Dendritic cell treated with granulocyte-macrophage colony-stimulating factor and Interleukin-4, amounts not matched to agents 40 ng/mL and 50 ng/mL, for 4 days (primary cell): ENCODE measurements at regions not wholly inside any gene's neighbourhood (a gene's known extent, or its start where the extent isn't known, plus 50 kb on each side); places are given as distances from the start of the nearest gene placed in this dataset.

Source experiments
- H3K27ac Mint-ChIP-seq: one replicate; pipeline ENCODE4 v1.8.0; 2022; ENCODE audit warnings: mild to moderate bottlenecking, mixed read lengths
- H3K27me3 Mint-ChIP-seq: one replicate; pipeline ENCODE4 v1.8.0; 2022; ENCODE audit warnings: mild to moderate bottlenecking, mixed read lengths
- H3K36me3 Mint-ChIP-seq: one replicate; pipeline ENCODE4 v1.8.0; 2022; ENCODE audit warnings: low read depth, mixed read lengths
- H3K4me1 Mint-ChIP-seq: one replicate; pipeline ENCODE4 v1.8.0; 2022; ENCODE audit warnings: low read depth, mixed read lengths
- H3K4me3 Mint-ChIP-seq: one replicate; pipeline ENCODE4 v1.8.0; 2022; ENCODE audit warnings: mild to moderate bottlenecking, moderate library complexity, mixed read lengths
- H3K9me3 Mint-ChIP-seq: one replicate; pipeline ENCODE4 v1.8.0; 2022; ENCODE audit warnings: mixed read lengths
- intact Hi-C: fragments of 100-400 bp; cut with micrococcal nuclease; formaldehyde crosslinking; loops from one replicate; pipeline ENCODE4 v1.15.0; 2022

GRCh38 chr19:28500982-28501630, 711.8 kb downstream of the UQCRFS1 start:
- Mint-ChIP-seq H3K4me1 (peaks cover 73% of the 10 kb centered on the region), H3K4me3 (no peak overlapping the region), H3K27ac (peak overlapping the region; percentile 75), H3K27me3 (no peaks in the 10 kb centered on the region), H3K9me3 (no peaks in the 10 kb centered on the region), H3K36me3 (no peaks in the 10 kb centered on the region)
- intact Hi-C loops: loop anchor here (5.0 kb wide), 1 partner anchor 34 kb away; no protein-coding TSS in a partner anchor

GRCh38 chr19:28500296-28500695, 712.7 kb downstream of the UQCRFS1 start:
- no peaks in the 10 kb centered on the region for H3K36me3 Mint-ChIP-seq
- H3K4me3 Mint-ChIP-seq: no peak overlapping the region
- H3K27me3 Mint-ChIP-seq: no peaks in the 10 kb centered on the region
- intact Hi-C loops: loop anchor here (5.0 kb wide), 1 partner anchor 33 kb away; no protein-coding TSS in a partner anchor
- H3K4me1 Mint-ChIP-seq: peaks cover 67% of the 10 kb centered on the region
- peak overlapping the region; percentile 75 for H3K27ac Mint-ChIP-seq
- no peaks in the 10 kb centered on the region for H3K9me3 Mint-ChIP-seq

GRCh38 chr19:28498404-28498976, 714.5 kb downstream of the UQCRFS1 start:
- Mint-ChIP-seq H3K9me3 (no peaks in the 10 kb centered on the region), H3K27ac (no peak overlapping the region), H3K4me3 (no peak overlapping the region), H3K36me3 (no peaks in the 10 kb centered on the region), H3K4me1 (peaks cover 49% of the 10 kb centered on the region), H3K27me3 (no peaks in the 10 kb centered on the region)
- intact Hi-C loops: no loop called here

- Mint-ChIP-seq H3K27me3 (no peaks in the 10 kb centered on the region), H3K4me3 (no peak overlapping the region), H3K9me3 (no peaks in the 10 kb centered on the region), H3K4me1 (peaks cover 44% of the 10 kb centered on the region), H3K27ac (no peak overlapping the region), H3K36me3 (no peaks in the 10 kb centered on the region)
- intact Hi-C loops: no loop called here
Observed at GRCh38 chr19:28497887-28498286, 715.1 kb downstream of the UQCRFS1 start.

- H3K27me3 Mint-ChIP-seq: no peaks in the 10 kb centered on the region
- H3K4me1 Mint-ChIP-seq: peaks cover 45% of the 10 kb centered on the region
- H3K4me3 Mint-ChIP-seq: no peak overlapping the region
Observed at GRCh38 chr19:28497137-28497536, 715.8 kb downstream of the UQCRFS1 start.

GRCh38 chr19:28495046-28495445, 717.9 kb downstream of the UQCRFS1 start:
- intact Hi-C loops: no loop called here
- no peaks in the 10 kb centered on the region for H3K27me3 Mint-ChIP-seq
- no peak overlapping the region for H3K4me3 Mint-ChIP-seq
- peaks cover 26% of the 10 kb centered on the region for H3K4me1 Mint-ChIP-seq
- no peaks in the 10 kb centered on the region for H3K36me3 Mint-ChIP-seq
- H3K27ac Mint-ChIP-seq: no peak overlapping the region
- H3K9me3 Mint-ChIP-seq: no peaks in the 10 kb centered on the region

More at GRCh38 chr19:28497137-28497536, 715.8 kb downstream of the UQCRFS1 start:
- Mint-ChIP-seq H3K27ac (no peak overlapping the region), H3K36me3 (no peaks in the 10 kb centered on the region), H3K9me3 (no peaks in the 10 kb centered on the region)
- intact Hi-C loops: no loop called here

GRCh38 chr19:28494461-28494860, 718.5 kb downstream of the UQCRFS1 start:
- intact Hi-C loops: no loop called here
- H3K36me3 Mint-ChIP-seq: no peaks in the 10 kb centered on the region
- H3K27ac Mint-ChIP-seq: no peak overlapping the region
- no peaks in the 10 kb centered on the region for H3K27me3 Mint-ChIP-seq
- peaks cover 24% of the 10 kb centered on the region for H3K4me1 Mint-ChIP-seq
- no peak overlapping the region for H3K4me3 Mint-ChIP-seq
- H3K9me3 Mint-ChIP-seq: no peaks in the 10 kb centered on the region

GRCh38 chr19:28493884-28494283, 719.1 kb downstream of the UQCRFS1 start:
- H3K9me3 Mint-ChIP-seq: no peaks in the 10 kb centered on the region
- intact Hi-C loops: no loop called here
- no peak overlapping the region for H3K27ac Mint-ChIP-seq
- peaks cover 23% of the 10 kb centered on the region for H3K4me1 Mint-ChIP-seq
- no peaks in the 10 kb centered on the region for H3K27me3 Mint-ChIP-seq
- no peak overlapping the region for H3K4me3 Mint-ChIP-seq
- H3K36me3 Mint-ChIP-seq: no peaks in the 10 kb centered on the region

GRCh38 chr19:28492621-28493020, 720.3 kb downstream of the UQCRFS1 start:
- peaks cover 31% of the 10 kb centered on the region for H3K4me1 Mint-ChIP-seq
- peaks cover 3% of the 10 kb centered on the region for H3K27me3 Mint-ChIP-seq
- no peaks in the 10 kb centered on the region for H3K36me3 Mint-ChIP-seq
- intact Hi-C loops: no loop called here
- no peak overlapping the region for H3K27ac Mint-ChIP-seq
- H3K9me3 Mint-ChIP-seq: no peaks in the 10 kb centered on the region
- H3K4me3 Mint-ChIP-seq: no peak overlapping the region

- Mint-ChIP-seq H3K27ac (no peak overlapping the region), H3K27me3 (peaks cover 5% of the 10 kb centered on the region), H3K36me3 (no peaks in the 10 kb centered on the region), H3K9me3 (no peaks in the 10 kb centered on the region), H3K4me1 (peaks cover 35% of the 10 kb centered on the region), H3K4me3 (no peak overlapping the region)
- intact Hi-C loops: no loop called here
Observed at GRCh38 chr19:28492201-28492600, 720.8 kb downstream of the UQCRFS1 start.

GRCh38 chr19:28489776-28490175, 723.2 kb downstream of the UQCRFS1 start:
- no peaks in the 10 kb centered on the region for H3K9me3 Mint-ChIP-seq
- H3K4me3 Mint-ChIP-seq: no peak overlapping the region
- intact Hi-C loops: no loop called here

GRCh38 chr19:28489126-28489660, 723.8 kb downstream of the UQCRFS1 start:
- Mint-ChIP-seq H3K27me3 (peaks cover 7% of the 10 kb centered on the region), H3K27ac (peak overlapping the region; percentile 30), H3K36me3 (no peaks in the 10 kb centered on the region), H3K9me3 (no peaks in the 10 kb centered on the region), H3K4me3 (no peak overlapping the region), H3K4me1 (peaks cover 58% of the 10 kb centered on the region)
- intact Hi-C loops: no loop called here

More at GRCh38 chr19:28489776-28490175, 723.2 kb downstream of the UQCRFS1 start:
- Mint-ChIP-seq H3K27me3 (peaks cover 7% of the 10 kb centered on the region), H3K4me1 (peaks cover 56% of the 10 kb centered on the region), H3K27ac (peak overlapping the region; percentile 30), H3K36me3 (no peaks in the 10 kb centered on the region)

- Mint-ChIP-seq H3K27me3 (peaks cover 12% of the 10 kb centered on the region), H3K4me1 (peaks cover 70% of the 10 kb centered on the region), H3K36me3 (no peaks in the 10 kb centered on the region), H3K9me3 (no peaks in the 10 kb centered on the region), H3K4me3 (no peak overlapping the region), H3K27ac (no peak overlapping the region)
- intact Hi-C loops: no loop called here
Observed at GRCh38 chr19:28487999-28488398, 725.0 kb downstream of the UQCRFS1 start.

- no peak overlapping the region for H3K4me3 Mint-ChIP-seq
Observed at GRCh38 chr19:28486926-28487325, 726.0 kb downstream of the UQCRFS1 start.

More at GRCh38 chr19:28486926-28487325, 726.0 kb downstream of the UQCRFS1 start:
- Mint-ChIP-seq H3K36me3 (no peaks in the 10 kb centered on the region), H3K27ac (no peak overlapping the region), H3K9me3 (no peaks in the 10 kb centered on the region), H3K4me1 (peaks cover 72% of the 10 kb centered on the region), H3K27me3 (peaks cover 14% of the 10 kb centered on the region)
- intact Hi-C loops: no loop called here
